GM23338 (cell line): ENCODE measurements at regions not wholly inside any gene's neighbourhood (a gene's known extent, or its start where the extent isn't known, plus 50 kb on each side); places are given as distances from the start of the nearest gene placed in this dataset.

Experiments
- ATAC-seq: fragments of 200-7000 bp; cut with Tn5 transposase; 3 replicates; pipeline ENCODE4 v1.9.1; 2020
- DNase-seq: peaks from one replicate; pipeline ENCODE4 v3.0.0-alpha.2; 2015; ENCODE audit warnings: low spot score
- H2AFZ ChIP-seq: fragments of 200-600 bp; sonication (generic); 2 replicates; pipeline ENCODE4 v1.8.0; 2016; ENCODE audit warnings: antibody characterized with exemption, mild to moderate bottlenecking, moderate library complexity
- H3F3A ChIP-seq: fragments of 200-600 bp; sonication (generic); replicated peaks from 2 replicates; pipeline ENCODE4 v1.8.0; 2017; ENCODE audit warnings: antibody characterized with exemption, mixed run types, low read depth
- H3K27ac ChIP-seq: fragments of 200-600 bp; sonication (generic); 2 replicates; pipeline ENCODE4 v1.6.1; 2016; ENCODE audit warnings: low read depth
- H3K27me3 ChIP-seq: fragments of 200-600 bp; sonication (generic); 2 replicates; pipeline ENCODE4 v1.8.0; 2016; ENCODE audit warnings: mild to moderate bottlenecking, mixed run types, moderate library complexity; ENCODE audit not compliant: insufficient read depth
- H3K36me3 ChIP-seq: fragments of 200-600 bp; sonication (generic); 2 replicates; pipeline ENCODE4 v1.8.0; 2016; ENCODE audit warnings: mild to moderate bottlenecking; ENCODE audit not compliant: insufficient read depth
- H3K4me1 ChIP-seq: fragments of 200-600 bp; sonication (generic); 2 replicates; pipeline ENCODE4 v1.8.0; 2016; ENCODE audit warnings: mild to moderate bottlenecking, moderate library complexity; ENCODE audit not compliant: insufficient read depth
- H3K4me2 ChIP-seq: fragments of 200-600 bp; sonication (generic); 2 replicates; pipeline ENCODE4 v1.7.1; 2017; ENCODE audit warnings: mixed run types
- H3K4me3 ChIP-seq: fragments of 200-600 bp; sonication (generic); 2 replicates; pipeline ENCODE4 v1.6.1; 2016; ENCODE audit warnings: mixed run types
- H3K79me2 ChIP-seq: fragments of 200-600 bp; sonication (generic); replicated peaks from 2 replicates; pipeline ENCODE4 v1.8.0; 2017; ENCODE audit warnings: mild to moderate bottlenecking; ENCODE audit not compliant: insufficient read depth
- H3K9me2 ChIP-seq: fragments of 200-600 bp; sonication (generic); 2 replicates; pipeline ENCODE4 v1.8.0; 2017; ENCODE audit not compliant: insufficient read depth
- H4K20me1 ChIP-seq: fragments of 200-600 bp; sonication (generic); replicated peaks from 2 replicates; pipeline ENCODE4 v1.8.0; 2017; ENCODE audit warnings: mild to moderate bottlenecking; ENCODE audit not compliant: insufficient read depth
- H3K27ac Mint-ChIP-seq: 2 replicates; pipeline ENCODE4 v1.8.0; 2020; ENCODE audit warnings: inconsistent platforms, mild to moderate bottlenecking, moderate library complexity, mixed read lengths
- H3K27me3 Mint-ChIP-seq: 3 replicates; pipeline ENCODE4 v1.8.0; 2022; ENCODE audit warnings: low read depth, mild to moderate bottlenecking, moderate library complexity, mixed read lengths, inconsistent platforms; ENCODE audit not compliant: insufficient read depth, poor library complexity
- H3K36me3 Mint-ChIP-seq: 3 replicates; pipeline ENCODE4 v1.8.0; 2021; ENCODE audit warnings: low read depth, mild to moderate bottlenecking, inconsistent platforms, moderate library complexity, mixed read lengths
- H3K4me1 Mint-ChIP-seq: 3 replicates; pipeline ENCODE4 v1.8.0; 2020; ENCODE audit warnings: mild to moderate bottlenecking, inconsistent platforms, mixed read lengths
- H3K4me3 Mint-ChIP-seq: 3 replicates; pipeline ENCODE4 v1.8.0; 2021; ENCODE audit warnings: moderate library complexity, mild to moderate bottlenecking, inconsistent platforms, mixed read lengths
- H3K9me3 Mint-ChIP-seq: 3 replicates; pipeline ENCODE4 v1.8.0; 2020; ENCODE audit warnings: moderate library complexity, mild to moderate bottlenecking, inconsistent platforms, mixed read lengths
- CREB1 ChIP-seq: fragments of 250-450 bp; sonication (Bioruptor Pico); IDR thresholded peaks from 2 replicates; pipeline ENCODE4 v1.5.0; 2020; ENCODE audit warnings: low read depth, mild to moderate bottlenecking, moderate library complexity
- EZH2 ChIP-seq: fragments of 200-600 bp; sonication (generic); IDR thresholded peaks from one replicate; pipeline ENCODE4 v1.8.0; 2017; ENCODE audit warnings: antibody characterized with exemption, mild to moderate bottlenecking, low read depth; ENCODE audit not compliant: unreplicated experiment
- EZH2phosphoT487 ChIP-seq: fragments of 200-600 bp; sonication (generic); IDR thresholded peaks from one replicate; pipeline ENCODE4 v1.8.1; 2018; ENCODE audit warnings: antibody characterized with exemption; ENCODE audit not compliant: unreplicated experiment
- JUNB ChIP-seq: IDR thresholded peaks from one replicate; pipeline ENCODE4 v1.6.1; 2016; ENCODE audit warnings: antibody characterized with exemption; ENCODE audit not compliant: unreplicated experiment
- NANOG ChIP-seq: IDR thresholded peaks from 2 replicates; pipeline ENCODE4 v1.6.1; 2016; ENCODE audit warnings: antibody characterized with exemption, borderline replicate concordance
- STAT1 ChIP-seq: IDR thresholded peaks from one replicate; pipeline ENCODE4 v1.6.1; 2016; ENCODE audit warnings: antibody characterized with exemption; ENCODE audit not compliant: unreplicated experiment
- ZNF331 ChIP-seq: fragments of 250-450 bp; sonication (Bioruptor Pico); IDR thresholded peaks from 2 replicates; pipeline ENCODE4 v1.5.0; 2020; ENCODE audit warnings: low read depth, mild to moderate bottlenecking, moderate library complexity
- TF ChIP-seq, protein P1 (sequence below): IDR thresholded peaks from 2 replicates; pipeline ENCODE4 v1.6.1; 2016; ENCODE audit warnings: antibody characterized with exemption
- TF ChIP-seq, protein P2 (sequence below): fragments of 250-450 bp; sonication (Bioruptor Pico); IDR thresholded peaks from 2 replicates; pipeline ENCODE4 v1.5.0; 2020; ENCODE audit warnings: mild to moderate bottlenecking, moderate library complexity

DNA sequence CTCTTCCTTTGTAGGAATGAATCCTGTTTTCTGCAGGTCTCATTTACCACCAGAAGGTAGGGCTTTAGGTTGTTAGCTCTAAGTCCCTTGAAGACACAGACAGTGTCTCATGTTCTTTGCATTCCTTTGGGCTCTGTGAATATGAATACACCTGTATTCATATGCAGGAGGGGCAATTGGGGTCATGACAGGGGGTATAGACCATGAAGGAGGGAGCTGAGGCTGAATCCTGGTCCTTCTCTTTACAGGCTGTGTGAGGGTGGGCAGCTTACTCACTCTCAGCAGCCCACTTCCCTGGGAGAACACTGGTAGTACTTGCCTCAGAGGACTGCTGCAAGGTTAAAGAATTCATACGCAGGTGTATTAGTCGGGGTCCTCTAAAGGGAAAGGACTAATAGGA is 267.2 kb upstream of the MGMT start:
- Histone ChIP-seq H3F3A (no peaks in the 10 kb centered on the region), H4K20me1 (no peaks in the 10 kb centered on the region), H3K9me2 (peaks cover 22% of the 10 kb centered on the region; the same call in 1 of the 2 replicates), H3K4me3 (no peak overlapping the region), H3K4me2 (no peak overlapping the region), H2AFZ (no peak overlapping the region), H3K79me2 (no peaks in the 10 kb centered on the region), H3K4me1 (0 out of 2 replicates have a peak, but pooled peaks cover 7% of the 10 kb centered on the region), H3K36me3 (no peaks in the 10 kb centered on the region), H3K27ac (no peak overlapping the region), H3K27me3 (no peaks in the 10 kb centered on the region)
- peaks cover 4% of the 10 kb centered on the region for H3K27me3 Mint-ChIP-seq
- H3K27ac Mint-ChIP-seq, result no peak overlapping the region
- H3K9me3 Mint-ChIP-seq, result peaks cover 3% of the 10 kb centered on the region; the same call in 1 of the 3 replicates
- ATAC-seq (peak; percentile 77), DNase-seq (peak; percentile 11)
- H3K4me3 Mint-ChIP-seq, result no peak overlapping the region
- no peaks in the 10 kb centered on the region for H3K36me3 Mint-ChIP-seq
- TF ChIP-seq EZH2, result no peak
- no peak for TF ChIP-seq NANOG
- TF ChIP-seq, protein P1, sequence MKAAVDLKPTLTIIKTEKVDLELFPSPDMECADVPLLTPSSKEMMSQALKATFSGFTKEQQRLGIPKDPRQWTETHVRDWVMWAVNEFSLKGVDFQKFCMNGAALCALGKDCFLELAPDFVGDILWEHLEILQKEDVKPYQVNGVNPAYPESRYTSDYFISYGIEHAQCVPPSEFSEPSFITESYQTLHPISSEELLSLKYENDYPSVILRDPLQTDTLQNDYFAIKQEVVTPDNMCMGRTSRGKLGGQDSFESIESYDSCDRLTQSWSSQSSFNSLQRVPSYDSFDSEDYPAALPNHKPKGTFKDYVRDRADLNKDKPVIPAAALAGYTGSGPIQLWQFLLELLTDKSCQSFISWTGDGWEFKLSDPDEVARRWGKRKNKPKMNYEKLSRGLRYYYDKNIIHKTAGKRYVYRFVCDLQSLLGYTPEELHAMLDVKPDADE, result no peak
- no peak for TF ChIP-seq STAT1
- TF ChIP-seq JUNB, result no peak
- no peak for TF ChIP-seq CREB1
- TF ChIP-seq ZNF331 (CRISPR knock-in tag), result no peak
- TF ChIP-seq, protein P2, sequence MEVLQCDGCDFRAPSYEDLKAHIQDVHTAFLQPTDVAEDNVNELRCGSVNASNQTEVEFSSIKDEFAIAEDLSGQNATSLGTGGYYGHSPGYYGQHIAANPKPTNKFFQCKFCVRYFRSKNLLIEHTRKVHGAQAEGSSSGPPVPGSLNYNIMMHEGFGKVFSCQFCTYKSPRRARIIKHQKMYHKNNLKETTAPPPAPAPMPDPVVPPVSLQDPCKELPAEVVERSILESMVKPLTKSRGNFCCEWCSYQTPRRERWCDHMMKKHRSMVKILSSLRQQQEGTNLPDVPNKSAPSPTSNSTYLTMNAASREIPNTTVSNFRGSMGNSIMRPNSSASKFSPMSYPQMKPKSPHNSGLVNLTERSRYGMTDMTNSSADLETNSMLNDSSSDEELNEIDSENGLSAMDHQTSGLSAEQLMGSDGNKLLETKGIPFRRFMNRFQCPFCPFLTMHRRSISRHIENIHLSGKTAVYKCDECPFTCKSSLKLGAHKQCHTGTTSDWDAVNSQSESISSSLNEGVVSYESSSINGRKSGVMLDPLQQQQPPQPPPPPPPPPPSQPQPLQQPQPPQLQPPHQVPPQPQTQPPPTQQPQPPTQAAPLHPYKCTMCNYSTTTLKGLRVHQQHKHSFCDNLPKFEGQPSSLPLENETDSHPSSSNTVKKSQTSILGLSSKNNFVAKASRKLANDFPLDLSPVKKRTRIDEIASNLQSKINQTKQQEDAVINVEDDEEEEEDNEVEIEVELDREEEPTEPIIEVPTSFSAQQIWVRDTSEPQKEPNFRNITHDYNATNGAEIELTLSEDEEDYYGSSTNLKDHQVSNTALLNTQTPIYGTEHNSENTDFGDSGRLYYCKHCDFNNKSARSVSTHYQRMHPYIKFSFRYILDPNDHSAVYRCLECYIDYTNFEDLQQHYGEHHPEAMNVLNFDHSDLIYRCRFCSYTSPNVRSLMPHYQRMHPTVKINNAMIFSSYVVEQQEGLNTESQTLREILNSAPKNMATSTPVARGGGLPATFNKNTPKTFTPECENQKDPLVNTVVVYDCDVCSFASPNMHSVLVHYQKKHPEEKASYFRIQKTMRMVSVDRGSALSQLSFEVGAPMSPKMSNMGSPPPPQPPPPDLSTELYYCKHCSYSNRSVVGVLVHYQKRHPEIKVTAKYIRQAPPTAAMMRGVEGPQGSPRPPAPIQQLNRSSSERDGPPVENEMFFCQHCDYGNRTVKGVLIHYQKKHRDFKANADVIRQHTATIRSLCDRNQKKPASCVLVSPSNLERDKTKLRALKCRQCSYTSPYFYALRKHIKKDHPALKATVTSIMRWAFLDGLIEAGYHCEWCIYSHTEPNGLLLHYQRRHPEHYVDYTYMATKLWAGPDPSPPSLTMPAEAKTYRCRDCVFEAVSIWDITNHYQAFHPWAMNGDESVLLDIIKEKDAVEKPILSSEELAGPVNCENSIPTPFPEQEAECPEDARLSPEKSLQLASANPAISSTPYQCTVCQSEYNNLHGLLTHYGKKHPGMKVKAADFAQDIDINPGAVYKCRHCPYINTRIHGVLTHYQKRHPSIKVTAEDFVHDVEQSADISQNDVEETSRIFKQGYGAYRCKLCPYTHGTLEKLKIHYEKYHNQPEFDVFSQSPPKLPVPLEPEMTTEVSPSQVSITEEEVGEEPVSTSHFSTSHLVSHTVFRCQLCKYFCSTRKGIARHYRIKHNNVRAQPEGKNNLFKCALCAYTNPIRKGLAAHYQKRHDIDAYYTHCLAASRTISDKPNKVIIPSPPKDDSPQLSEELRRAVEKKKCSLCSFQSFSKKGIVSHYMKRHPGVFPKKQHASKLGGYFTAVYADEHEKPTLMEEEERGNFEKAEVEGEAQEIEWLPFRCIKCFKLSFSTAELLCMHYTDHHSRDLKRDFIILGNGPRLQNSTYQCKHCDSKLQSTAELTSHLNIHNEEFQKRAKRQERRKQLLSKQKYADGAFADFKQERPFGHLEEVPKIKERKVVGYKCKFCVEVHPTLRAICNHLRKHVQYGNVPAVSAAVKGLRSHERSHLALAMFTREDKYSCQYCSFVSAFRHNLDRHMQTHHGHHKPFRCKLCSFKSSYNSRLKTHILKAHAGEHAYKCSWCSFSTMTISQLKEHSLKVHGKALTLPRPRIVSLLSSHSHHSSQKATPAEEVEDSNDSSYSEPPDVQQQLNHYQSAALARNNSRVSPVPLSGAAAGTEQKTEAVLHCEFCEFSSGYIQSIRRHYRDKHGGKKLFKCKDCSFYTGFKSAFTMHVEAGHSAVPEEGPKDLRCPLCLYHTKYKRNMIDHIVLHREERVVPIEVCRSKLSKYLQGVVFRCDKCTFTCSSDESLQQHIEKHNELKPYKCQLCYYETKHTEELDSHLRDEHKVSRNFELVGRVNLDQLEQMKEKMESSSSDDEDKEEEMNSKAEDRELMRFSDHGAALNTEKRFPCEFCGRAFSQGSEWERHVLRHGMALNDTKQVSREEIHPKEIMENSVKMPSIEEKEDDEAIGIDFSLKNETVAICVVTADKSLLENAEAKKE (CRISPR knock-in tag), result peak; percentile 78; the same call in 1 of the 2 replicates
- no peak for TF ChIP-seq EZH2phosphoT487
- H3K4me1 Mint-ChIP-seq, result peaks cover 12% of the 10 kb centered on the region
